ENCODE measurements at regions not wholly inside any gene's neighbourhood (a gene's known extent, or its start where the extent isn't known, plus 50 kb on each side); places are given as distances from the start of the nearest gene placed in this dataset.
"Not testable (repeated sequence)": the region's sequence is repeated elsewhere in the genome, so short reads cannot be mapped to it uniquely, and the experiment has no call there.

- peak; percentile 9 for DNase-seq (ENCODE audit: low spot score)
Measured at GRCh38 chr14:53663709-53664108, 292.9 kb downstream of the BMP4 start.

DNA sequence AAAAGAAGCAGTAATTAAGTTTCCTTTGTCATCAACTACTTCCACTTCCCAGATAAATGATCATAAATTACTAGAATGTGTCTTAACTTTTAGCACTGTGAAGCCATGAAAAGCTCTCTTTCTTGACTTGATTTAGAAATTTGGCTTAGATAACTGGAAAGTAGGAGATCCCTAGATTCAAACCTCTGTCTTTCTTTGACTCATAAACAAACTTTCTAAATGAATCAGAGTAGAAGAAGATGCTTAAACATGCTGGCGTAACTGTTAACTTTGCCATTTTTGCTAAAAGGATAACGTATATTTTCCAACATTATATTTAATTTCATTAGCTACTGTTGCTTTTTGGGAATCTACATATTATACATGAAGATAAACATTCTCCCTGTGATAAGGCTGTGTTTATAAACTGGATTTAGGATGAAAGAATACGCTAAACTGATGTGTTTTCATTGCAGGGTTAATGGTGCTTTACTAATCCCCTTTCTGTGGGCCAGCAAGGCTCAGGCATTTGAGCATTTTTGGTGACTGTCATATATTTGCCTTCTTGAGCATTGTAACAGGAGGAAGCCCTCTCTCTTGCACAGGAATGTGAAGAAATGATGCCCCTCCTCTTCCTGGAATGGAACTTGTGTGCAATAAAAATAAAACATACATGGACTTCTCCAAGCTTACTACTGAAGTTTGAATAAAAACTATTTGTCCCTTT, 301.4 kb downstream of the BMP4 start:
- DNase-seq (ENCODE audit: low spot score), result no peak

DNA sequence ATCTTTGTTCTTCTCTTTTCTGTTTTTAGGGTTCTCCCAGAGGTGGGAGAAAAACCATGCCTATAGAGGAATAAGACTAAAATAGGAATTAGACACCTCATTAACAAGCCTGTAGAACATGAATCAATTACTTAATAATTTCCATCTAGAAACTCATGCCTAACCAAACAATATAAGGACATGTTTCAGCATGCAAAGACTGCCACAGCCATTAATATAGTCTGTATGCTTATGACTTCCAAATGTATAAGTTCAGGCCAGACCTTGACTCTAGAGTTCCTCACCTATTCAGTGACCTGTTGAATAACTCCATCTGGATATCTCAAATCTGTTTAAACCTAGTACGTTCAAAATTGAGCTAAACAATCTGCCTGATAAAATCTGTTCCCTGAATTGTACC, 304.6 kb downstream of the BMP4 start:
- no peak for DNase-seq (ENCODE audit: low spot score)

GRCh38 chr14:53651096-53651740, 305.4 kb downstream of the BMP4 start:
- DNase-seq (ENCODE audit: low spot score), result no peak

GRCh38 chr14:53646925-53647324, 309.7 kb downstream of the BMP4 start:
- no peak for DNase-seq (ENCODE audit: low spot score)

GRCh38 chr14:53640695-53641094, 315.9 kb downstream of the BMP4 start:
- no peak for DNase-seq (ENCODE audit: low spot score)

DNA sequence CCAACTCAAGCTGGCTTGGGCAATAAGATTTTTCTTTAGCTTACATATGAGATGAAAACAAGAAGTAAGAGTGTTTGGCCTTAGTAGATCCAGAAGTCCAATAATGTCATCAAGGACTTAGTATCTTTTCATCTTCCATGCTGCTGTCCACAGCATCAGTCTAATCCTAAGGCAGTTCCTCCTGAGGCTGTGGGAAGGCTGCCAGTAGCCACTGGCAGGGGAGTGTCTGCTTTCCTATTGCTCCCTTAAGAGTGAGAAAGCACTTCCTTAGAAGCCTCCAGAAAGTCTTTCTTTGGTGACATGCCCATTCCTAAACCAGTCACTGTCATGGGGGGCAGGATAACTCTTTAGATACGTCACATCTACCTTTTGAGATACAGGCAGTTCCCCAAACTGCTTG, 317.7 kb downstream of the BMP4 start:
- DNase-seq (ENCODE audit: low spot score), result no peak

- DNase-seq (ENCODE audit: low spot score), result no peak
Measured at GRCh38 chr14:53634793-53635192, 321.8 kb downstream of the BMP4 start.

DNA sequence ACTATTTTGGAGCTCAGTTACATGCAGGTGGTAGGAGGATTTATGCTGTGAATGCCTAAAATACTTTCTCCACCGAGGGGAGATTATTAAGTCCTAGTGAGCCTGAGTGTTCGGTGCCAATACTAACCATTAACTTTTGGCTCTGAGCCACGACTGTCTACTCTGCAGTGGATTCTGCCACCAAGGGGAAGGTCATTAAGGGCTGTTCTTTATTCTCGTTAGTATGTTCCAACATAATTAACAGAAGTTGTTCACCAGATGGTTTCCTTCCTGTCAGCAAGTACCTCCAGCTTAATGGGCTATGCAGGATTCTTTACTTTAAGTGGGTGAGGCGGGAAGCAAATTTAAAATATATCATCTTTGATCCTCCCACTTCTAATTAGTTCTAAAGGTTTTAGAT, 326.3 kb downstream of the BMP4 start:
- no peak for DNase-seq (ENCODE audit: low spot score)

DNA sequence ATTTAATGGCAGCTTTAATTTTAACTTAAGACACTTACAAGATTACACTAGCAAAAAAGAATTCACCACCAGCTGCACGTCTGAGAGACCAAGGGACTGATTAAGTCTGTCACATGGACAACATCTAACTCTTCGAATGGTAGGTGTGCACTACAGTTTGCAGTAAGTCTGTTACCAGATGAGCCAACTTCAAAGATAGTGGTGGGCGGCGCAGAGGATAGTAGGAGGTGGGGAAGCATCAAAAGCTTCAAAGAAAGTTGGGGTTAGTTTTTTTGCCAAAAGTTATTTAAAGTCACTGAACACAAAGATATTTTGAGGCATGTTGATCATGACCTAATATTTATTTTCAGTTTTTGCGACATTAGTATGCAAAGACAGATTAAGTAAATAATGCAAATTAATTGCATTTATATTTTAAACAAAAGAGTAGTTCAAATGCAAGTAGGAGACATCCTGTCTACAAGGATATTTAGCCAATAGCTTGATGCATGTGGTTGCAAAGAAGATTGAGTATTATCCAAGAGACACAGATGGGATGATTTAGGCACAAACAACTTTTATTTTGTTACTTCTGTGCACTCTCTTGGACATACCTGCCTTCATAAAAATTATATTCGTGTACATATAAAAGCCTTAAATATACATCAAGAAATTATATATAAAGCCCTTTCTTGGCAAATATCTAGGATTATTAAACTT, 327.7 kb downstream of the BMP4 start:
- DNase-seq (ENCODE audit: low spot score), result no peak

GRCh38 chr14:53628261-53628660, 328.4 kb downstream of the BMP4 start:
- no peak for DNase-seq (ENCODE audit: low spot score)

- DNase-seq (ENCODE audit: low spot score), result no peak
Measured at GRCh38 chr14:53626761-53627160, 329.9 kb downstream of the BMP4 start.

GRCh38 chr14:53622447-53622846, 334.2 kb downstream of the BMP4 start:
- DNase-seq (ENCODE audit: low spot score), result no peak

- DNase-seq (ENCODE audit: low spot score), result no peak
Measured at GRCh38 chr14:53621921-53622320, 334.7 kb downstream of the BMP4 start.

GRCh38 chr14:53621433-53621832, 335.2 kb downstream of the BMP4 start:
- DNase-seq (ENCODE audit: low spot score), result no peak

GRCh38 chr14:53620890-53621289, 335.7 kb downstream of the BMP4 start:
- DNase-seq (ENCODE audit: low spot score), result no peak

DNA sequence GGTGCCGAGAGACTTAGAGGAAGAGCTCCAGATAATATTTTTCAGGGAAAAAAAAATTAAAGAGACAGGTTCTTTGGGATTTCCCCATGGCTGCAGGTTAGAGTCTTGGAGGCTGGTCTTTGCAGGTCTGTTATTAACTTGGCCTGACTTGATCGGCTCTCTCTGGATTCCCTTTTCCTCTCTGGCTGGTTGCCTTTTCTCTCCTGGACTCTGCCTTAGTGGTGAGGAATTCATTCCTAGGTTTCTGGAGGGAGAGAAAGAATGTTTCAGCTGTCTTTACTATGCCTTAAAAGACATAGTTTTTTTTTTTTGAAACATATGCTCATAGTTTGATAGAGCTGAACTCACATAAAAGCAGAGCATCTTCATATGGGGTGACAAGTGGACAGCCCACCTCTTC, 336.3 kb downstream of the BMP4 start:
- DNase-seq (ENCODE audit: low spot score), result no peak

GRCh38 chr14:53619691-53620231, 336.9 kb downstream of the BMP4 start:
- no peak for DNase-seq (ENCODE audit: low spot score)

DNA sequence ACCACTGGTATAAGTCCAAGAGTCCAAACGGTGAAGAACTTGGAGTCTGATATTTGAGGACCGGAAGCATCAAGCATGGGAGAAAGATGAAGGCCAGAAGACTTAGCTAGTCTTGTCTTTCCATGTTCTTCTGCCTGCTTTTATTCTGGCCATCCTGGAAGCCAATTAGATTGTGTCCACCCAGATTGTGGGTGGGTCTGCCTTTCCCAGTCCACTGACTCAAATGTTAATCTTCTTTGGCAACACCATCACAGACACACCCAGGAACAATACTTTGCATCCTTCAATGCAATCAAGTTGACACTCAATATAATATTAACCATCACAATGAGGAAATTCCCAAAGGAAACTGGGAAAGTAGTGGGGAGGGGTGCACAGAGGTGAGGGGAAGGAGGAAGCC, 340.1 kb downstream of the BMP4 start:
- not testable (repeated sequence) for DNase-seq (ENCODE audit: low spot score)

GRCh38 chr14:53615252-53615651, 341.4 kb downstream of the BMP4 start:
- no peak for DNase-seq (ENCODE audit: low spot score)

- peak; percentile 13 for DNase-seq (ENCODE audit: low spot score)
Measured at GRCh38 chr14:53613404-53614253, 343.0 kb downstream of the BMP4 start.

- no peak for DNase-seq (ENCODE audit: low spot score)
Measured at GRCh38 chr14:53610947-53611346, 345.7 kb downstream of the BMP4 start.
